Heart left ventricle (tissue), 16 donors: ENCODE measurements at regions not wholly inside any gene's neighbourhood (a gene's known extent, or its start where the extent isn't known, plus 50 kb on each side); places are given as distances from the start of the nearest gene placed in this dataset.
A peak's percentile ranks its signal among the peaks of the same experiment; 100 is the strongest.

Experiments used
- ATAC-seq, 4 donors: fragments of 200-7000 bp; cut with Tn5 transposase; one replicate each; pipeline ENCODE4 v1.9.1; 2020 to 2022; ENCODE audit warnings: moderate library complexity in 4 of 4, mild to moderate bottlenecking in 3 of 4, moderate number of reproducible peaks in 1 of 4
- DNase-seq, 5 donors: peaks; one replicate each; pipeline ENCODE4 v3.0.0-alpha.2; 2020
- H3K27ac ChIP-seq, 12 donors: fragments of 200-600 bp; sonication (generic) in 4 of 12; one replicate each; pipeline versions ENCODE4 v1.5.0 to v1.8.0; 2016 to 2022; ENCODE audit warnings: mild to moderate bottlenecking in 2 of 12
- H3K27me3 ChIP-seq, 9 donors: fragments of 200-600 bp; sonication (generic) in 2 of 9; one replicate each; pipeline versions ENCODE4 v1.5.1 to v1.8.0; 2016 to 2022; ENCODE audit warnings: mild to moderate bottlenecking in 3 of 9
- H3K36me3 ChIP-seq, 9 donors: fragments of 200-600 bp; sonication (generic) in 2 of 9; one replicate each; pipeline versions ENCODE4 v1.5.0 to v1.8.0; 2018 to 2022; ENCODE audit warnings: mild to moderate bottlenecking in 2 of 9
- H3K4me1 ChIP-seq, 12 donors: fragments of 200-600 bp; sonication (generic) in 4 of 12; one replicate each; pipeline versions ENCODE4 v1.5.0 to v1.8.0; 2016 to 2022; ENCODE audit warnings: mild to moderate bottlenecking in 3 of 12
- H3K4me3 ChIP-seq, 12 donors: fragments of 200-600 bp; sonication (generic) in 4 of 12; one replicate each; pipeline versions ENCODE4 v1.5.0 to v1.8.0; 2017 to 2022; ENCODE audit warnings: mild to moderate bottlenecking in 9 of 12, moderate library complexity in 4 of 12
- H3K9me3 ChIP-seq, 12 donors: fragments of 200-600 bp; sonication (generic) in 4 of 12; one replicate each; pipeline versions ENCODE4 v1.5.0 to v1.8.0; 2016 to 2022; ENCODE audit warnings: mild to moderate bottlenecking in 1 of 12
- CTCF ChIP-seq, 12 donors: fragments of 200-600 bp; sonication (generic) in 4 of 12; IDR thresholded peaks; one replicate each; pipeline versions ENCODE4 v1.5.0 to v1.8.0; 2018 to 2022; ENCODE audit warnings: antibody characterized with exemption in 12 of 12, mild to moderate bottlenecking in 5 of 12
- POLR2A ChIP-seq, 2 donors: fragments of 450-650 bp; IDR thresholded peaks; one replicate each; pipeline ENCODE4 v1.6.1; 2017; ENCODE audit warnings: antibody characterized with exemption in 2 of 2, mild to moderate bottlenecking in 2 of 2, moderate library complexity in 2 of 2
- WGBS, 4 donors: extraction: QIAGEN DNeasy Blood & Tissue Kit in 2 of 4; methylation state at CpG; one replicate each; pipeline versions ENCODE4 v1.1.5 to v1.1.7; 2013 to 2018; 5-methylcytosine and 5-hydroxymethylcytosine counted together
- intact Hi-C, 10 donors: fragments of 100-400 bp; cut with DNase I; formaldehyde crosslinking; loops; one replicate each; pipeline versions ENCODE4 v1.11.1 to v1.14.2; 2022
- donor health status: ischemic (EF 13 %, LVEDD 7.1; RV severe dilation, severe dysfunction).
- donor health status: healthy with polysubstance abuse.
- donor health status: DM: no; HTN: yes; CAD: no.
- donor health status: DM: no; HTN: no; CAD: no.
- donor health status: ischemic (EF 25% LVEDD 6.9; RV normal size, moderate dysfunction).
- donor health status: ischemic (EF 25% LVEDD 5.7; RV mildly dilated, moderate dysfunction).
- donor health status: healthy.
- donor health status: DM: yes; HTN: yes; CAD: no.
- donor health status: ischemic (EF 35%, LVEDD 5.7; RV mildly dilated, moderate dysfunction).
- donor health status: nonischemic (EF 11% LVEDD 7.7; RV severe dilation, severe dysfunction).
- donor health status: DM: yes; HTN: yes; CAD: no.
- donor health status: PGD.
- donor health status: ischemic (EF 29% LVEDD 5.4; RV normal size, mild dysfunction).
- donor health status: nonischemic (EF 23%, LVEDD 6.1; RV moderate dilation, normal function).

GRCh38 chr14:104359301-104359968 is 220.1 kb upstream of the C14orf180 start:
- H3K4me3 ChIP-seq = no peak overlapping the region
- peaks cover 0 to 3% (median 0%) of the 10 kb centered on the region in 12 donors for H3K9me3 ChIP-seq
- intact Hi-C loops = no loop called here
- DNase-seq = peak in 2 of 5 donors; percentile 15 to 60
- H3K36me3 ChIP-seq = no peaks in the 10 kb centered on the region
- H3K4me1 ChIP-seq = peaks cover 0 to 6% (median 0%) of the 10 kb centered on the region in 12 donors
- peaks cover 0 to 5% (median 0%) of the 10 kb centered on the region in 9 donors for H3K27me3 ChIP-seq
- ATAC-seq = no peak
- no peak overlapping the region for H3K27ac ChIP-seq
- TF ChIP-seq CTCF (IDR thresholded peaks at IDR 0.05) (no peak), POLR2A (IDR thresholded peaks at IDR 0.05) (no peak)
- 87 to 97% (median 89%) methylated on average over 9 to 14 of the region's 14 CpGs for WGBS, 4 donors

DNA sequence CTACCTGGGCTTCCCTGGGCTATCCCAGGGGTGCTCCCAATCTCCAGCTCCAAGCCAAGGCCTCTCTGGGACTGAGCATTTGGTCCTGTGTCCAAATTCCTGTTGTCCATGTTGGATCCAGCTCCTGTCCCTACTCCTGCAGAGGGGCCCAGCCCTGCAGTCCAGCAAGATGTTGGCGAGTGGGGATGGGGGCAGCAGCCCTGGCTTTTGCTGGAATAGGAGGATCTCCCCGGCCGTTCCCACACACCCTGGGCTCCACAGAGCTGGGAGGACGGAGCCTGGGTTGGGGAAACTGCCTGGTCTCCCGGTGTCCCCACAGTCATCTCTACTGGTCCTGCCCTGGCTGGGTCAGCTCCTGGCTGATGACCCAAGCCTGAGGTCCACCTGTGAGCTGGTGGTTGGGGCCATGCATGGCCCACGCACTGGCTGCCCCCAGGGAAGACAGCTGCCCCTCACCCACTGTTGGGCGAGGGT is 219.6 kb upstream of the C14orf180 start:
- H3K27ac ChIP-seq = no peak overlapping the region
- no peaks in the 10 kb centered on the region for H3K36me3 ChIP-seq
- peaks cover 0 to 5% (median 0%) of the 10 kb centered on the region in 12 donors for H3K4me1 ChIP-seq
- peak in 1 of 5 donors; percentile 10 for DNase-seq
- 89 to 100% (median 97%) methylated on average over 4 to 7 of the region's 7 CpGs for WGBS, 4 donors
- intact Hi-C loops = loop anchor here in 2 of 10 donors (10.0 kb wide), 2 partner anchors 205 to 285 kb away; no protein-coding TSS in a partner anchor
- TF ChIP-seq CTCF (IDR thresholded peaks at IDR 0.05) (no peak), POLR2A (IDR thresholded peaks at IDR 0.05) (no peak)
- peaks cover 0 to 5% (median 0%) of the 10 kb centered on the region in 9 donors for H3K27me3 ChIP-seq
- ATAC-seq = no peak
- no peak overlapping the region for H3K4me3 ChIP-seq
- H3K9me3 ChIP-seq = peaks cover 0 to 7% (median 0%) of the 10 kb centered on the region in 12 donors

DNA sequence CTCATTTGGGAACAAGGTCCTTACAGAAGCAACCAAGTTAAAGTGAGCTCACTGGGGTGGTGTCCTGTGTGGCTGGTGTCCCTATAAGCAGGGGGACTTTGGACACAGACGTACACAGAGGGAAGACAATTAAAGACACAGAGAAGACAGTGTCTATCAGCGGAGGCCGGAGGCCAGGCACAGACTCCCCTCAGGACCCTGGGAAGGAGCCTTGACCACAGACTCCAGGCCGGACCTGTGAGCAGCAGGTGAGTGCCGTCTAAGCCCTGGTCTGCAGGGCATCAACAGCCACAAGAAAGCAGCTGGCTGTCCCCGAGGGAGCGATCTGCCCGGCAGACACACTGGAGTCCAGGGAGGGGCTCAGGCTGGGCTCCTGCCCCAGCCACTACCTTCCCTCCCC is 219.1 kb upstream of the C14orf180 start:
- peaks cover 0 to 5% (median 0%) of the 10 kb centered on the region in 9 donors for H3K27me3 ChIP-seq
- peaks cover 0 to 7% (median 0%) of the 10 kb centered on the region in 12 donors for H3K9me3 ChIP-seq
- no peak for ATAC-seq
- H3K36me3 ChIP-seq = no peaks in the 10 kb centered on the region
- H3K4me3 ChIP-seq = no peak overlapping the region
- no peak overlapping the region for H3K27ac ChIP-seq
- peaks cover 0 to 5% (median 0%) of the 10 kb centered on the region in 12 donors for H3K4me1 ChIP-seq
- peak in 1 of 5 donors; percentile 11 for DNase-seq
- TF ChIP-seq CTCF (IDR thresholded peaks at IDR 0.05) = no peak
- no peak for TF ChIP-seq POLR2A (IDR thresholded peaks at IDR 0.05)
- intact Hi-C loops = loop anchor here in 2 of 10 donors (10.0 kb wide), 2 partner anchors 206 to 286 kb away; no protein-coding TSS in a partner anchor
- WGBS, 4 donors = 80 to 85% (median 84%) methylated on average over 8 of the region's 8 CpGs

GRCh38 chr14:104361101-104361591 is 218.4 kb upstream of the C14orf180 start:
- ATAC-seq (no peak), DNase-seq (peak in 2 of 5 donors; percentile 5 to 47)
- peaks cover 0 to 7% (median 0%) of the 10 kb centered on the region in 12 donors for H3K9me3 ChIP-seq
- TF ChIP-seq CTCF (IDR thresholded peaks at IDR 0.05) = no peak
- no peak for TF ChIP-seq POLR2A (IDR thresholded peaks at IDR 0.05)
- peaks cover 0 to 2% (median 0%) of the 10 kb centered on the region in 12 donors for H3K4me1 ChIP-seq
- H3K36me3 ChIP-seq = no peaks in the 10 kb centered on the region
- 57 to 71% (median 64%) methylated on average over 14 of the region's 14 CpGs for WGBS, 4 donors
- no peak overlapping the region for H3K4me3 ChIP-seq
- peaks cover 0 to 5% (median 0%) of the 10 kb centered on the region in 9 donors for H3K27me3 ChIP-seq
- H3K27ac ChIP-seq = no peak overlapping the region
- intact Hi-C loops = loop anchor here in 2 of 10 donors (10.0 kb wide), 2 partner anchors 206 to 286 kb away; no protein-coding TSS in a partner anchor
